Astrocyte of the cerebellum (primary cell): ENCODE measurements at regions not wholly inside any gene's neighbourhood (a gene's known extent, or its start where the extent isn't known, plus 50 kb on each side); places are given as distances from the start of the nearest gene placed in this dataset.

Experiments used
- DNase-seq: peaks from one replicate; pipeline ENCODE4 v3.0.0-alpha.2; 2011; ENCODE audit warnings: low read depth
- H3K4me3 ChIP-seq: 2 replicates; pipeline ENCODE4 v1.5.1; 2011; ENCODE audit warnings: mild to moderate bottlenecking, low read depth, low read length, moderate library complexity
- in situ Hi-C: cut with HindIII; loops from 2 replicates; pipeline ENCODE4 v1.10.0; 2017; ENCODE audit warnings: low sequenced_read_pairs
- TF ChIP-seq, protein P1 (sequence below): IDR thresholded peaks from 2 replicates; pipeline ENCODE4 v1.5.1; 2012; ENCODE audit warnings: low read length, low read depth, moderate library complexity, mild to moderate bottlenecking; ENCODE audit errors: missing control alignments

DNA sequence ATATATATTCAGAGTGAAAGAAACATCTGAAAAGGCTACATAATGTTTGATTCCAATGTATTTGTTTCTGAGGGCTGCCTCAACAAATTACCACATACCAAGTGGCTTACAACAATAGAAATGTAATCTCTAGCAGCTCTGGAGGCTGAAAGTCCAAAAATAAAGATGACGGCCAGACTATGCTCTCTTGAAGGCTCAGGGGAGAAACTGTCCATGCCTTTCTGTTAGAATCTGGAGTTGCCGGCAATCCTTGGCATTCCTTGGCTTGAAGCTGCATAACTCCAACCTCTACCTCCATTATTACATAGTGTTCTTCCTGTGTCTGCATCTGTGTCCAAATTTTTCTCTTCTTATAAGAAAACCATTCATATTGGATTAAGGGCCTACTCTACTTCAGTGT lies 68.1 kb upstream of the PLEKHG7 start:
- TF ChIP-seq, protein P1, sequence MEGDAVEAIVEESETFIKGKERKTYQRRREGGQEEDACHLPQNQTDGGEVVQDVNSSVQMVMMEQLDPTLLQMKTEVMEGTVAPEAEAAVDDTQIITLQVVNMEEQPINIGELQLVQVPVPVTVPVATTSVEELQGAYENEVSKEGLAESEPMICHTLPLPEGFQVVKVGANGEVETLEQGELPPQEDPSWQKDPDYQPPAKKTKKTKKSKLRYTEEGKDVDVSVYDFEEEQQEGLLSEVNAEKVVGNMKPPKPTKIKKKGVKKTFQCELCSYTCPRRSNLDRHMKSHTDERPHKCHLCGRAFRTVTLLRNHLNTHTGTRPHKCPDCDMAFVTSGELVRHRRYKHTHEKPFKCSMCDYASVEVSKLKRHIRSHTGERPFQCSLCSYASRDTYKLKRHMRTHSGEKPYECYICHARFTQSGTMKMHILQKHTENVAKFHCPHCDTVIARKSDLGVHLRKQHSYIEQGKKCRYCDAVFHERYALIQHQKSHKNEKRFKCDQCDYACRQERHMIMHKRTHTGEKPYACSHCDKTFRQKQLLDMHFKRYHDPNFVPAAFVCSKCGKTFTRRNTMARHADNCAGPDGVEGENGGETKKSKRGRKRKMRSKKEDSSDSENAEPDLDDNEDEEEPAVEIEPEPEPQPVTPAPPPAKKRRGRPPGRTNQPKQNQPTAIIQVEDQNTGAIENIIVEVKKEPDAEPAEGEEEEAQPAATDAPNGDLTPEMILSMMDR = no peak
- DNase-seq = no peak
- in situ Hi-C loops = loop anchor here (5.0 kb wide), 1 partner anchor 52 kb away; no protein-coding TSS in a partner anchor
- no peak overlapping the region for H3K4me3 ChIP-seq

DNA sequence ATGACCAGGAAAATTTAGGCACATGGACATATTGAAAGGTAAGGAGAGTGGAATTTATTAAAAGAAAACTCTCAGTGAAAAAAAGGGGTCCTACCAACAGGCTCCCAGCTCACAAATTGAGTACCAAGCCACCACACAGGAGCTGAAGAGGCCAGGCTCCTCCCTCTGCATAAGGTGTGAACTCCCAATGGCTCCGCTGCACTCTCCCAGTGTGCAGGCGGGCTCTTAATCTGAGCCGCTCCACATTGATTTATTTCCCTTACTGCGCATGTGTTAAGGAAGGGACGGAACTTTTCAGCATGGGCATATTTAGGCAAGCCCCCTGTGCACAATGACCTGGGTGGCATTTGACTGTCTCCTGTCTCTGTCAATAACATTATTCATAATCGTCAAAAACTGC lies 68.6 kb upstream of the PLEKHG7 start:
- in situ Hi-C loops = no loop called here
- no peak for DNase-seq
- H3K4me3 ChIP-seq = no peak overlapping the region
- TF ChIP-seq, protein P1 = no peak

DNA sequence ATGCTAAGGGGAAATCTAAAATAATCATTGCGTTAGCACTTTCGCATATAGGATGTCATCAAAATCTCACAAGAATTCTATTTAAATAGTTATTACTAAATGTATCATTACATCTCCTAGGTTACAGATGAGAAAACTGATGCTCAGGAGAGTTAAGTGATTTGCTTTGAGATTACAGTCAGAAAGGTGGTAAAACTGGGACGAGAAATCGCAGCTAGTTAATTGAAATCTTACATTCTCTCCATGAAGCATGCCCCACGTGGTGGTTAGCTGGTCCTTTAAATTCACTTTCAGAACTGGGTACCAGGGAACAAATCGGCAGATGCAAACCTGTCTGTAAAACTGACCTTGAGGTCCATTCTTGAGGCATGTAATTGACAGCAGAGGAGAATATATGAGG lies 71.8 kb upstream of the PLEKHG7 start:
- H3K4me3 ChIP-seq = no peak overlapping the region
- TF ChIP-seq, protein P1 = no peak
- DNase-seq = no peak
- in situ Hi-C loops = no loop called here

DNA sequence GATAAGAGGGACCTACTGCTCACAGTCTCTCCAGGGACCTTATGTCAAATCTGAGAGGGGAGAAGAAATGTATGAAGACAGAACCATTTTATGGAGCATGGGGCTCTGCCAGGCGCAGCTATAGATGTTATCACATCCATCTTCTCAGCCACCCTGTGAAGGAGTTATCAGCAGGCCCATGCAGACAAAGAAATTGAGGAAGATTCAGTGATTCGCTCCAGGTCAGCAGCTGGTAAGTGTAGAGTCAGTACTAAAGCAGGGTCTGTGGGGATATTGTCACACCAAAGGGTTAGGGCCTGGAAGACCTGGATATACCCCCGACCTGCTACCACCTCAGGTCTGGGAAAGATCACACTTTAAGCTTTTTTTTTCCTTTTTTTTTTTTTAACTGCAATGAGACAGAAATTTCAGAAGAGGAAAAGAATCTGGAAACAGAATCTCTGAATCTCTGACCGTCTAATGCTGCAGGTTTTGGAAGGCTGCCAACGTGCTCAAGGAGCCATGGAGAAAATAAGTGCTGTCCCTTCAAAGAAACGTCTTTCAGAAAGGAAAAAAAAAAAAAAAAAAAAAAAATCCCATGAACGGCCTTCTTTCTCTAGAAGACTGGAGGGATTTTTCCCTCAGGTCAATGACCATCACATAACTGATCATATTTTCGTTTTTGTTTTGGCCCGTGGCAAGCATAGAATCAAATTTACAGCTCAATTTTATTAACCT lies 73.3 kb upstream of the PLEKHG7 start:
- peak; percentile 3 for DNase-seq
- H3K4me3 ChIP-seq = no peak overlapping the region
- in situ Hi-C loops = no loop called here
- TF ChIP-seq, protein P1 = no peak

DNA sequence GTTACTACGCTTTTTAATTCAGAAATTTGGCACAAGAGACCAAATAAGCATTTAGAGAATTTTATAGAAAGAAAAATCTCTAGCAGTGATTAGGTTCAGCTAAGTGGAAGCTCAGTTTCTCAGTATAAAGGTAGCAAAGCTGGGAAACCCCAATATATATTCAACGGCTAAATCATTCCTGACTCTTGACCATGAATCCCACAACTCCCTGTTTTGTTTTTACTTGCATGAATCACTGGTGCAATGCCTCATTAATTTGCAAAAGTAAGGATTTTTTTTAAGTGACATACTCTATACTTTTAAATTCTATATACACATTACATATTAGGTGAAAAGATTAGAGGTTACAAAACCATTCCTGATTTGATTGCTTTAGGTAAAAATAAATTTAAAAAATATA lies 74.3 kb upstream of the PLEKHG7 start:
- TF ChIP-seq, protein P1 = no peak
- peak; percentile 6 for DNase-seq
- in situ Hi-C loops = no loop called here
- H3K4me3 ChIP-seq = no peak overlapping the region

DNA sequence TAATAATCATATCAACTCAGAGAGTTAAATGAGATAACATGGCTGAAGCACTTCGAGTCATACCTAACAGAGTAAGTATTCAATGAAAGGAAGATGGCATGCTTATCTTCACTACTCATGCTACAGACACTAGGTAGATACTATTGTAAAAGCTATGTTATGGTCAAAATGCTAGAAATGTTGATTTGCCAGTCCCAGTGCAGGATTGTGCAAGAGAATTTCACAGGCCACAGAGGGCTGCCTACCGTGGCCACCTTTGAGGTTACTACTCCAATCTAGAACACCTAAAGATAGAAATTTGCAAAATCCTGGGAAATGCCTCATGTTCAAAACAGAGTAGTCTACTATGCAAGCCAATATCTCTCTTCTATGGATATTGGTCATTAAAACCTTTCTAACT lies 75.3 kb upstream of the PLEKHG7 start:
- no peak for DNase-seq
- in situ Hi-C loops = no loop called here
- TF ChIP-seq, protein P1 = no peak
- H3K4me3 ChIP-seq = no peak overlapping the region
